Parathyroid adenoma (tissue), 2 donors: ENCODE measurements at regions not wholly inside any gene's neighbourhood (a gene's known extent, or its start where the extent isn't known, plus 50 kb on each side); places are given as distances from the start of the nearest gene placed in this dataset.

Experiments used
- H2AFZ ChIP-seq: fragments of 300-600 bp; sonication (generic); one replicate; pipeline ENCODE4 v1.7.0; 2017; ENCODE audit warnings: antibody characterized with exemption, mild to moderate bottlenecking
- H3K27ac ChIP-seq: fragments of 300-600 bp; sonication (generic); one replicate; pipeline ENCODE4 v1.7.0; 2017
- H3K27me3 ChIP-seq: fragments of 300-600 bp; sonication (generic); one replicate; pipeline ENCODE4 v1.7.0; 2017; ENCODE audit warnings: low read length; ENCODE audit not compliant: control insufficient read depth, insufficient read depth
- H3K36me3 ChIP-seq: fragments of 300-600 bp; sonication (generic); one replicate; pipeline ENCODE4 v1.7.0; 2017; ENCODE audit warnings: low read length; ENCODE audit not compliant: control insufficient read depth, insufficient read depth
- H3K4me1 ChIP-seq: fragments of 300-600 bp; sonication (generic); one replicate; pipeline ENCODE4 v1.7.0; 2017; ENCODE audit warnings: control low read depth
- H3K4me2 ChIP-seq: fragments of 300-600 bp; sonication (generic); one replicate; pipeline ENCODE4 v1.7.0; 2017; ENCODE audit warnings: low read length
- H3K4me3 ChIP-seq: fragments of 300-600 bp; sonication (generic); one replicate; pipeline ENCODE4 v1.7.0; 2017; ENCODE audit warnings: low read depth, low read length
- H3K79me2 ChIP-seq: fragments of 300-600 bp; sonication (generic); one replicate; pipeline ENCODE4 v1.7.0; 2017; ENCODE audit warnings: control low read depth
- H3K9ac ChIP-seq: fragments of 300-600 bp; sonication (generic); one replicate; pipeline ENCODE4 v1.7.0; 2017; ENCODE audit warnings: mild to moderate bottlenecking
- H3K9me3 ChIP-seq: fragments of 300-600 bp; sonication (generic); one replicate; pipeline ENCODE4 v1.7.0; 2017; ENCODE audit warnings: low read length; ENCODE audit not compliant: control insufficient read depth
- TF ChIP-seq, protein P1 (sequence below): fragments of 300-600 bp; sonication (generic); IDR thresholded peaks from one replicate; pipeline ENCODE4 v1.7.0; 2017; ENCODE audit warnings: antibody characterized with exemption, mild to moderate bottlenecking
- donor health status: primary hyperparathyroidism.

DNA sequence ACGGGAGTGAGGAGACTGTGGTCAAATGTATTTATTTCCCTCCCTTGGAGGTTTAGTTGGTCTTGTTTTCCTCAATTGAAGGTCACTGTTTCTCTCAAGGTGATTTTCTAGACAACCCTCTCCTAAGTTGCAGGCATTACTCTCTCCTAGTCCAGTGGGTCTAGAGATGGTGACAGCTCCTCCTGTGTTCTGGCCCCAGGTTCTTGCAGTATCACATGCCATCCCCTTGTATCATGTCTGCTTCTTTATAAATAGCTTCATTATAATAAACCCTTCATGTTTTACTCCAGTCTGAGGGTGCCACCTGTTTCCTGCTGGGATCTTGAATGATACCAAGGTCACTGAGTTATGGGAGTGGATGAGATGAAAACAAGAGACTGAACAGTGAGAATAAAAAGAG is 208.0 kb upstream of the KCNN2 start:
- Histone ChIP-seq H3K4me1 (no peaks in the 10 kb centered on the region), H3K79me2 (no peaks in the 10 kb centered on the region), H3K36me3 (no peaks in the 10 kb centered on the region), H3K4me2 (no peak overlapping the region), H3K9me3 (no peaks in the 10 kb centered on the region), H3K9ac (no peak overlapping the region), H3K27me3 (no peaks in the 10 kb centered on the region), H3K27ac (no peak overlapping the region), H3K4me3 (no peak overlapping the region), H2AFZ (no peak overlapping the region)
- TF ChIP-seq, protein P1, sequence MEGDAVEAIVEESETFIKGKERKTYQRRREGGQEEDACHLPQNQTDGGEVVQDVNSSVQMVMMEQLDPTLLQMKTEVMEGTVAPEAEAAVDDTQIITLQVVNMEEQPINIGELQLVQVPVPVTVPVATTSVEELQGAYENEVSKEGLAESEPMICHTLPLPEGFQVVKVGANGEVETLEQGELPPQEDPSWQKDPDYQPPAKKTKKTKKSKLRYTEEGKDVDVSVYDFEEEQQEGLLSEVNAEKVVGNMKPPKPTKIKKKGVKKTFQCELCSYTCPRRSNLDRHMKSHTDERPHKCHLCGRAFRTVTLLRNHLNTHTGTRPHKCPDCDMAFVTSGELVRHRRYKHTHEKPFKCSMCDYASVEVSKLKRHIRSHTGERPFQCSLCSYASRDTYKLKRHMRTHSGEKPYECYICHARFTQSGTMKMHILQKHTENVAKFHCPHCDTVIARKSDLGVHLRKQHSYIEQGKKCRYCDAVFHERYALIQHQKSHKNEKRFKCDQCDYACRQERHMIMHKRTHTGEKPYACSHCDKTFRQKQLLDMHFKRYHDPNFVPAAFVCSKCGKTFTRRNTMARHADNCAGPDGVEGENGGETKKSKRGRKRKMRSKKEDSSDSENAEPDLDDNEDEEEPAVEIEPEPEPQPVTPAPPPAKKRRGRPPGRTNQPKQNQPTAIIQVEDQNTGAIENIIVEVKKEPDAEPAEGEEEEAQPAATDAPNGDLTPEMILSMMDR = no peak

DNA sequence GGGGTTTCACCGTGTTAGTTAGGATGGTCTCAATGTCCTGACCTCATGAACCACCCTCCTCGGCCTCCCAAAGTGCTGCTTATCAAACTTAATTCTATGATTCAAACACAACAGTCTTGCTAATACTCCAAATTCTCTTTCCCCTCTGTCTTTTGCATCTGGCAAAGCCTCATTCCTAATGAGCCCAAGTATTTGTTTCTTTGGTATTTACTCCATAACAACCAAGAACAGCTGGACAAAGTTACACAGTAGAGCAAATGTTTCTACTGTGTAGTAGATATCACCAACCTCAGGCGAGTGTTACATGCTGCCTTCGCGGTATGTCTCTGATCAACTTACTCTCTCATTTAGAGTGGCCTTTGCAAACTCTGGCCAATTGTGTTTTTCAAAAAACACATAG is 195.8 kb upstream of the KCNN2 start:
- TF ChIP-seq, protein P1 = no peak
- no peak overlapping the region for H2AFZ ChIP-seq
- H3K9me3 ChIP-seq = no peaks in the 10 kb centered on the region
- no peaks in the 10 kb centered on the region for H3K36me3 ChIP-seq
- no peaks in the 10 kb centered on the region for H3K27me3 ChIP-seq
- no peaks in the 10 kb centered on the region for H3K79me2 ChIP-seq
- no peak overlapping the region for H3K4me2 ChIP-seq
- H3K4me3 ChIP-seq = no peak overlapping the region
- H3K9ac ChIP-seq = no peak overlapping the region
- H3K27ac ChIP-seq = no peak overlapping the region
- H3K4me1 ChIP-seq = no peaks in the 10 kb centered on the region

DNA sequence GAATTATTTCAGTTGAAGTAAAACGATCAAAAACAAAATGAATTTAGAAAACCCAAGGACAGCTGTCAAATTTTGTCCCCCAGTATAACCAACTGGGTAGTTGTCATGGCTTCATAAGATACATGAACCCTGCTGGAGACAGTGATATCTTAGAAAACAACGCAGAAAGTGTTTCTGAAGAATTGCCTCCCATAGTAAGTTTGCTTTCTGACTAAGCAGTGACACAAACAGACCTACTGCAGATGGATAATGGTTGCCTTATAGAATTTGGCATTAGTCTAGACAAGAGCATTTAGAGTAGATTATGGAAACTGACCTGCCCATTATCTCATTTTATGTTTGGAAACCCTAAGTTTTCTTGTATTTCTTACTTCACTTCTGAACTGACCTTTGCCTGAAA is 187.7 kb upstream of the KCNN2 start:
- Histone ChIP-seq H3K36me3 (no peaks in the 10 kb centered on the region), H3K4me2 (no peak overlapping the region), H3K4me1 (no peaks in the 10 kb centered on the region), H3K9me3 (no peaks in the 10 kb centered on the region), H3K27me3 (no peaks in the 10 kb centered on the region), H2AFZ (no peak overlapping the region), H3K27ac (no peak overlapping the region), H3K79me2 (no peaks in the 10 kb centered on the region), H3K9ac (no peak overlapping the region), H3K4me3 (no peak overlapping the region)
- TF ChIP-seq, protein P1 = no peak

DNA sequence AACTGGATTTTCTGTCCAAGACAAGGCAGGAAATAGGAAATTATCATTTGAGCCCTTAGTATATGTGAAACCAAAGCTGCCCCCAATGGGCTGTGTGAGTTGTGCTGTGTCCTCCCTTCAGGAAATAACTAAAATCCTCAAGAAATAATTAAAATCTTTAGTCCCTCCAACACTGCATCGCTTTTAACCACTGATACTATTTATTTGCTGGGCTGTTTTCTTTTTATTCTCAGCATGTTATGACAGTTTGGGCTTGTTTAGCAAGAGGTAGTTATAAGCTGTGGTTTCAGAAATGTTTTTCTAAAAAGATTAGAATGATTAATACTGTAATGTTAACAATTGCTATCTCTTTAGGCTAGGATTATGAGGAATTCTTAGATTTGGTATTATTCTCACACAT is 187.0 kb upstream of the KCNN2 start:
- TF ChIP-seq, protein P1 = no peak
- no peak overlapping the region for H3K27ac ChIP-seq
- H3K4me3 ChIP-seq = no peak overlapping the region

DNA sequence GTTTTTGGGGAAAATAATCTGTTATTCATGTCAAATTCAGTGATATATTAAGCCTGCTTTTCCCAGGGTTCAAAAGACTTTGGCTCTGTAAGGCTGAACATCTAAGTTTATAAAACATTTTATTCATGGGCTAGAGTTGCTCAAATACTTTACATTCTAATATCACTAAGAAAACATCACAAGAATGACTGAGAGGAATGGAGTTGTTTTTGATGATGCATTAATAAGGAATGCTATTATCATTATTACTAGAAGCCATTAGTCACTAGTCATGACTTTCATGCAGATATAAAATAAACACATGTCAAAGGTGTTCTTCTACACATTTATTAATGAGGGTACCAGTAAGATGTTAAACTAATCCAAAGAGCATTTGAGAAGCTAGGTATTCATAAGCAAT is 185.5 kb upstream of the KCNN2 start:
- H3K9ac ChIP-seq = no peak overlapping the region
- H3K36me3 ChIP-seq = no peaks in the 10 kb centered on the region
- H3K27ac ChIP-seq = no peak overlapping the region
- H3K27me3 ChIP-seq = no peaks in the 10 kb centered on the region
- H3K79me2 ChIP-seq = no peaks in the 10 kb centered on the region
- H3K9me3 ChIP-seq = no peaks in the 10 kb centered on the region
- no peaks in the 10 kb centered on the region for H3K4me1 ChIP-seq
- H3K4me2 ChIP-seq = no peak overlapping the region
- TF ChIP-seq, protein P1 = no peak
- H2AFZ ChIP-seq = no peak overlapping the region
- H3K4me3 ChIP-seq = no peak overlapping the region

More for the DNA sequence above, 187.0 kb upstream of the KCNN2 start:
- Histone ChIP-seq H3K9ac (no peak overlapping the region), H3K4me1 (no peaks in the 10 kb centered on the region), H3K27me3 (no peaks in the 10 kb centered on the region), H3K4me2 (no peak overlapping the region), H3K36me3 (no peaks in the 10 kb centered on the region), H3K9me3 (no peaks in the 10 kb centered on the region), H2AFZ (no peak overlapping the region), H3K79me2 (no peaks in the 10 kb centered on the region)
